MM.1S (cell line): ENCODE measurements at regions not wholly inside any gene's neighbourhood (a gene's known extent, or its start where the extent isn't known, plus 50 kb on each side); places are given as distances from the start of the nearest gene placed in this dataset.

ENCODE experiments used
- CTCF ChIP-seq: fragments of 300-600 bp; sonication (generic); IDR thresholded peaks from 2 replicates; pipeline ENCODE4 v1.5.1; 2016; ENCODE audit warnings: antibody characterized with exemption, low read length, mixed read lengths
- EZH2phosphoT487 ChIP-seq: fragments of 300-600 bp; sonication (generic); IDR thresholded peaks from 2 replicates; pipeline ENCODE4 v1.6.1; 2018; ENCODE audit warnings: antibody characterized with exemption, low read length

GRCh38 chr19:28522545-28522922 lies 690.4 kb downstream of the UQCRFS1 start:
- TF ChIP-seq CTCF: no peak
- no peak for TF ChIP-seq EZH2phosphoT487
